Muscle of leg (tissue), 3 donors: ENCODE measurements at regions not wholly inside any gene's neighbourhood (a gene's known extent, or its start where the extent isn't known, plus 50 kb on each side); places are given as distances from the start of the nearest gene placed in this dataset.

Experiments used
- DNase-seq: peaks from one replicate; pipeline ENCODE4 v3.0.0; 2013
- H3K27ac ChIP-seq: one replicate; pipeline ENCODE4 v1.5.1; 2013; ENCODE audit warnings: mild to moderate bottlenecking, low read length, control low read depth
- H3K27me3 ChIP-seq: one replicate; pipeline ENCODE4 v1.6.1; 2013; ENCODE audit warnings: low read length; ENCODE audit not compliant: control insufficient read depth, insufficient read depth
- H3K36me3 ChIP-seq: one replicate; pipeline ENCODE4 v1.6.1; 2013; ENCODE audit warnings: low read length; ENCODE audit not compliant: control insufficient read depth, insufficient read depth
- H3K4me1 ChIP-seq: one replicate; pipeline ENCODE4 v1.6.1; 2013; ENCODE audit warnings: low read length; ENCODE audit not compliant: control insufficient read depth, insufficient read depth
- H3K4me3 ChIP-seq: one replicate; pipeline ENCODE4 v1.5.1; 2013; ENCODE audit warnings: low read length, control low read depth
- H3K9me3 ChIP-seq: replicated peaks from 2 replicates; pipeline ENCODE4 v1.6.1; 2013; ENCODE audit warnings: low read depth, low read length; ENCODE audit not compliant: control insufficient read depth
- WGBS: methylation state at CpG from one replicate; pipeline ENCODE4 v1.1.5; 2013; ENCODE audit warnings: missing lambda C conversion rate; ENCODE audit not compliant: insufficient coverage; 5-methylcytosine and 5-hydroxymethylcytosine counted together

DNA sequence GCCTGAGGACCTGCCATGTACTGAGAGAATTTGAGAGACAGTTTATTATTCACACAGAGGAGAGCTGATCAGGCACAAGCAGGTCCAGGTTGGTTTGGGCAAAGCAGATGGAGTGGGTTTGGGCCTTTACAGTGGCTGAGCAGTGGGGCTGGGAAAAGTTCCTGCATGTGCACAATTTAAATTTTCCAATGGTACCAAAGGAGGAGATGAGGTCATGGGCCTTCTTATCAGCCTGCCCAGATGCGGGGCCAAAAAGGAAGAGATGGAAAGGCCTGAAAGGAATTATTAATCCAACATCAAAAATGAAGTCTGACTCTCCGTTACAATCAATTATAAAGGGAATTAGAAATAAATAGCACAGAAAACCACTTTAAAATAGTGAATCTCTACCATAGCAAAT, 367.6 kb downstream of the TMEM135 start:
- H3K4me1 ChIP-seq, result no peaks in the 10 kb centered on the region
- no peak for DNase-seq
- H3K4me3 ChIP-seq, result no peak overlapping the region
- H3K27me3 ChIP-seq, result no peaks in the 10 kb centered on the region
- H3K27ac ChIP-seq, result no peak overlapping the region
- no peaks in the 10 kb centered on the region for H3K36me3 ChIP-seq
- no peaks in the 10 kb centered on the region for H3K9me3 ChIP-seq
- no CpG with 5 or more reads among the region's 2 CpGs for WGBS

DNA sequence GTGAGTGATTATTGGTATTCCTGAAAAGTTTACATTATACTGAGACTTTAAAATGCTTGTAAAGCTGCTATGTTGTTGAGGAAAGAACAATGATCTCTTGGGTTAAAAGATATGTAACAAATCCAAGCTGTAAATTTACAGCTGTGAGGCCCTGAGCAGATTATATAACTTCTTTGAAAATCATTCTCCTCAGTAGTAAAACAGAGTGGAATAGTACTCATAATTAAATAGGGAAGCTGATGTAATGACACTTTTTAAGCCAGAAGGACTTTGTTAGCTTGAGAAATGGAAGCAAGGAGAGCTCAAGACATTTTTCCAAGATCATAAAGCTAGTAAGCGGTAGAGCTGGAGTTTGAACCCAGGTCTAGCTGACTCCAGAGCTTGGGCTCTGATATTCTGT, 363.9 kb downstream of the TMEM135 start:
- H3K9me3 ChIP-seq, result no peaks in the 10 kb centered on the region
- no CpG with 5 or more reads among the region's 1 CpG for WGBS
- no peak overlapping the region for H3K4me3 ChIP-seq
- peak; percentile 61 for DNase-seq
- no peaks in the 10 kb centered on the region for H3K4me1 ChIP-seq
- H3K36me3 ChIP-seq, result no peaks in the 10 kb centered on the region
- peak overlapping the region; percentile 9 for H3K27ac ChIP-seq
- no peaks in the 10 kb centered on the region for H3K27me3 ChIP-seq

DNA sequence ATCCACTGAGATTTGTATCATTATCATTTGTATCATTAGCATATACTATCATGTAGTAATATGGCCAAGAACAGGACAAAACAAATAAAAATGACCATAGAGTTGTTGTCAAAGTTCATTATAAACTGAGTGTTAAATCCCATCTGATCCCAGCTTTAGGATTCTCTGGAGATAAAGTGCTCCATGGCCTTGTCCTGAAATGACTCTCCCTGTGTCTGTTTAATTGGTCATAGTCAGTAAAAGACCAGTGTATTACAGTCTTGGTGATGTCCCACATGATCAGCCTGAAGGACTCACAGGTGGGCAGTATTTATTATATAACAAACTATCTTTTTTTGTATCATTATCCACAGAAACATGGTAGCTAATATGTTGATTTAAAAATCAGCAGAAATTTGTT, 361.6 kb downstream of the TMEM135 start:
- Histone ChIP-seq H3K36me3 (no peaks in the 10 kb centered on the region), H3K27ac (no peak overlapping the region), H3K4me3 (no peak overlapping the region), H3K4me1 (no peaks in the 10 kb centered on the region), H3K9me3 (peaks cover 2% of the 10 kb centered on the region), H3K27me3 (no peaks in the 10 kb centered on the region)
- no peak for DNase-seq

DNA sequence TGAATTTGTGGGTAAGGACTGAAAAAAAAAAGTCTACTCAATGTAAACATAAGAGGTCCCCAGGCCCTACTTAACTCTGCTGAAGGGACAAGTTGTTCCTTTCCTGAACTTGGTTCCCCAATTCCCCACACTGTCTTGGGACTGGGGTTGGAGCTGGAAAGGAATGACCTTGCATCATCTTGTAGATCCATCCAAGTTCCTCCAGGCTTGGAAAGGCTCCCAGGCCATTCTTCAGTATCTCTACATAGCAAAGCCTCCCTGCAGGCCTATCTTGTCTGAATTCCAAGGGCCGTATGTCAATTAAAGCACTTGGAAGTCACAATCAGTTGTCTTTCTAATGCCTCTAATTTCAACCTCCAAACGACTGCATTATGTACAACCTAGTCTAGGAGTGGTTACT, 361.2 kb downstream of the TMEM135 start:
- no peaks in the 10 kb centered on the region for H3K27me3 ChIP-seq
- no peak overlapping the region for H3K4me3 ChIP-seq
- no peaks in the 10 kb centered on the region for H3K36me3 ChIP-seq
- H3K27ac ChIP-seq, result no peak overlapping the region
- no CpG with 5 or more reads among the region's 2 CpGs for WGBS
- peaks cover 2% of the 10 kb centered on the region for H3K9me3 ChIP-seq
- peak; percentile 96 for DNase-seq
- no peaks in the 10 kb centered on the region for H3K4me1 ChIP-seq

DNA sequence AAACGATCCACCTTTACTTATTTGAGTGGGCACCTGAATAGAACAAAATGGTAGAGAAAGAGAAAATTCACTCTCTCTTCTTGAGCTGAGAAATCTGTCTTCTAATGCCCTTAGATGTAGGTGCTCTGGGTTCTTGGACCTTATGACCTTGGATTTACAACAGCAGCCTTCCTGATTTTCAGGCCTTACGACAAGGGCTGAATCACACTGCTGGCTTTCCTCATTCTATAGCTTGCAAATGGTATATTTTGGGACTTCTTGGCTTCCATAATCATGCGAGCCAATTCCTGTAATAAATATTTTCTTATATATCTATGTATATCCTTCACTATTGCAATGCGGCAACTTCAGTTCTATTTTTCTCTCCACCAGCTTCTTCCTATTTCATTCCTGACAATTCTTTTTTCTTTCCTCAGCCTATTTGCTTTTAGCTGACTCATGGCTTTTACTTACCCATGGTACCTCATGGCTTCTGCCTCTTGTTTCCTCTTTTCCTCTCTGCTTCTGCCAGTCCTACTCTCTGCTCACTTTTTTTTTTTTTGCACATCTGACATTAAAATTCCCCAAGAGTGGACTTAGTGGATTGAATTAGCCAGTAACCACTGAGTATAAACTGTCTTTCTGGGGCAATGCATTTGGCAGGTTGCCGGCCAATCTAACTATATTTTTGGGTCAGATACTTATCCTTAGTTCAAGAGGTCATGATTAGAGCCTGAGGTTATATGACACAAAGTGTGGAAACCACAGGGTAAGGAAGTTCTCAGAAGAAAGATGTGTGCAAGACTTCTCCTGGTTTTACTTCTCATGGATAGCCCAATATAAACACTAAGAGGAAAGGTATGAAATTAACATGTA, 359.5 kb downstream of the TMEM135 start:
- Histone ChIP-seq H3K4me1 (no peaks in the 10 kb centered on the region), H3K36me3 (no peaks in the 10 kb centered on the region)
- 83% methylated on average over 1 of the region's 5 CpGs for WGBS

DNA sequence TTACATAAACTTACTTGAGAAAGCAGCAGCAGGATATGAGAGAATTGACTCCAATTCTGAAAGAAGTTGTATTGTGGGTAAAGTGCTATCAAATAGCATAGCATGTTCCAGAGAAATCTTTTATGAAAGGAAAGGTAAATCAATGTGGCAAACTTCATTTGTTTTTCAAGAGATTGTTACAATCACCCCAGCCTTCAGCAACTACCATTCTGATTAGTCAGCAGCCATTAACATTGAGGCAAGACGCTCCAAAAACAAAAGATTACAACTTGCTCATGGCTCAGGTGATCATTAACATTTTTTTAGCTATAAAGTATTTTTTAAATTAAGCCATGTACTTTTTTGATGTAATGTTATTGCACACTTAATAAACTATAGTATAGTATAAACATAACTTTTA, 357.2 kb downstream of the TMEM135 start:
- peaks cover 2% of the 10 kb centered on the region for H3K9me3 ChIP-seq
- H3K4me3 ChIP-seq, result no peak overlapping the region
- H3K27me3 ChIP-seq, result no peaks in the 10 kb centered on the region
- H3K27ac ChIP-seq, result no peak overlapping the region
- no peak for DNase-seq
- H3K36me3 ChIP-seq, result no peaks in the 10 kb centered on the region
- H3K4me1 ChIP-seq, result no peaks in the 10 kb centered on the region
- no CpG with 5 or more reads among the region's 1 CpG for WGBS

More for the DNA sequence above, 359.5 kb downstream of the TMEM135 start:
- H3K9me3 ChIP-seq, result peaks cover 2% of the 10 kb centered on the region
- H3K4me3 ChIP-seq, result no peak overlapping the region
- no peak overlapping the region for H3K27ac ChIP-seq
- peak; percentile 18 for DNase-seq
- H3K27me3 ChIP-seq, result no peaks in the 10 kb centered on the region

DNA sequence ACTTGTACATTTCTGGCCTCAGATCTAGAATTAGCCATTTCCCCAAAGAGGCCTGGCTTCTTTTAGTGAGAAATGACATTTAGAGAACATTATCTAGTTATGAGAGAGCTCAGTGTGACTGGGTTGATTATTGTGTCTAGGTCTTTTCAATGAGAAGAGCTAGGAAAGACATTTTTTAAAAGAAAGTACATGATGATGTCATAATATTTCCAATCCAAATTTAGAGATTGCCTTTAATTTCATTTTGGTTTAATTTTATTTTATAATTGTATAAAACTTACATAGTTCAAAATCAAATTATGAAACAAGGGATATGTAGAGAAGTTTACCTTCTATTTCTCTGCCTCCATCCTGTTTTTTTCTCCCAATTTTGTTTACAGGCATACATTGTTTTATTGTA, 354.9 kb downstream of the TMEM135 start:
- no peak overlapping the region for H3K4me3 ChIP-seq
- no peak for DNase-seq
- no peaks in the 10 kb centered on the region for H3K36me3 ChIP-seq
- no peak overlapping the region for H3K27ac ChIP-seq
- no peaks in the 10 kb centered on the region for H3K4me1 ChIP-seq
- peaks cover 2% of the 10 kb centered on the region for H3K9me3 ChIP-seq
- H3K27me3 ChIP-seq, result no peaks in the 10 kb centered on the region

DNA sequence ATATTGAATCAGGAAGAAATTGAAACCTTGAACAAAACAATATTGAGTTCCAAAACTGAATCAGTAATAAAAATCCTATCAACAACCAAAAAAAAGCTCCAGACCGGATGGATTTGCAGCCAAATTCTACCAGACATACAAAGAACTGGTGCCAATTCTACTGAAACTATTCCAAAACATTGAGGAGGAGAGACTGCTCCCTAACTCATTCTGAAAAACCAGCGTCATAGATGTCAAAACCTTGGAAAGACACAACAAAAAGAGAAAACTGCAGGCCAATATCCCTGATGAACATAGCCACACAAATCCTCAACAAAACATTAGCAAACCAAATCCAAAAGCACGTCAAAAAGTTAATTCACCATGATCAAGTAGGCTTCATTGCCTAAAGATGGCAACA, 353.8 kb downstream of the TMEM135 start:
- no peaks in the 10 kb centered on the region for H3K4me1 ChIP-seq
- H3K36me3 ChIP-seq, result no peaks in the 10 kb centered on the region
- DNase-seq, result peak; percentile 70
- peaks cover 4% of the 10 kb centered on the region for H3K9me3 ChIP-seq
- H3K27ac ChIP-seq, result no peak overlapping the region
- no peaks in the 10 kb centered on the region for H3K27me3 ChIP-seq
- WGBS, result no CpG with 5 or more reads among the region's 3 CpGs
- no peak overlapping the region for H3K4me3 ChIP-seq

DNA sequence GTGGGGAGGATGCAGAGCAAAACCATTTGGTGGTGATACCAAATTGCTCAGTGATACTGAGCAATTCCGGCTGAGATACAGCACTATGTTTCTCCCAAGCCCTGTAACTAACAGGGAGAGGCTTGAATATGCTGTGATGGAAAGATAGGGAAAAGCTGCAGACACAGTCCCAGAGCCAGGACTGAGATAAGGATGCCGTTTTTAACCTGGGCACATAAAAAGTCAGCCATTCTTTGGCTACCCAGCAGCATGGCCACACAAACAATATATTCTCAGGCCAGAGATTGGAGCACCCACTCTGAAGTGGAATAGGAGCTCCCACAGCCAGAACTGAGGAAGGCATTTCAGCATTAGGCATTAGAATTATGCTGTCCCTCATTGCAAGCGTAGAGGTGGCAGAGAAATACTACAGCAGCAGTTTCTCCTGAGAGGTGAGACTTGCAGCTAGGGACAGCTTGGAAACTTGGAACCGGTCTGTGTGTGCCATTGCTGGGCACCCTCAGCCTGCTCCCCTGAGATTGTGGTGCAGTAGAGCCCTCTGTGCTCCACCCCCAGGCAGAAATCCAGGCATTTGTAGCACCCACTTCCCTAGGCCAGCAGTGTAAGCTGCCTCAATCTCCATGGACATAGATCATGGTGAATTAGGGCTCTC, 346.5 kb downstream of the TMEM135 start:
- no peaks in the 10 kb centered on the region for H3K36me3 ChIP-seq
- peaks cover 10% of the 10 kb centered on the region for H3K9me3 ChIP-seq
- no peaks in the 10 kb centered on the region for H3K4me1 ChIP-seq
- no peak overlapping the region for H3K4me3 ChIP-seq
- 85% methylated on average over 2 of the region's 4 CpGs for WGBS
- no peak for DNase-seq
- H3K27ac ChIP-seq, result no peak overlapping the region
- H3K27me3 ChIP-seq, result no peaks in the 10 kb centered on the region

DNA sequence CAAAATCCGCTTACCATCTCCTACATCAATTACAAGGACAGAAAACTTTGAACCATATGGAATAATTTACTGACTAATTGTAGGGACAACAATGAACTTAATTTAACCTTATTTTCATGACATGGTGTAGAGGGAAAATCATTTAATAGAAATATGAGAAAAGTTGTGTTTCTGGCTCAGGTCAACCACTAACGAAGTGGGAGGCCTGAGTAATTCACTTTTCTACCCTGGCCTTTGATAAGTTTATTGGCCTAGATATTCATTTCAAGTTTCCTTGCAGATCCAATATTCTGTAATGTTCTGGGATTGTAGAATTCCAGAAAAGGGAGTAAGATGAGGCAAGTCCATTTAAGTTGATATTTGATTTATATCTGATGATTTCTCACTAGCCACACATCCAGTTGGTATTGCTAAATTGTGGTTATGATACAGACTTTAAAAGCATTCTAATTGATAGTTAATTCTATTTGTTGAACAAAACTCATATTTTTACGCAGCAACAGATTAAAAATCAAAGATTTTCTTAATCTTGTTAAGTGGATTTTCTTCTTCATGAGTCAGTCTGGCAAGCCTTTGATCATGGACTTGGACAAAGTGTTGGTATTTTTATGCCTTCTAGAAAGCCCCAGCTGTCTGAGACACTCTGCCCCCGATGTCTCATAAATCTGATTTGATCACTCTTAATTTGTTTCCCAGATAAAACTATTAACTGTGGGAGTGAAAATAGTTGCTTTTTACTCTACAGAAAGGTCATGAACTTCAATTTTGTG, 336.5 kb downstream of the TMEM135 start:
- H3K27ac ChIP-seq, result no peak overlapping the region
- WGBS, result no CpG with 5 or more reads among the region's 4 CpGs
- no peaks in the 10 kb centered on the region for H3K27me3 ChIP-seq
- peak; percentile 44 for DNase-seq
- no peaks in the 10 kb centered on the region for H3K36me3 ChIP-seq
- H3K9me3 ChIP-seq, result no peaks in the 10 kb centered on the region
- H3K4me3 ChIP-seq, result no peak overlapping the region
- H3K4me1 ChIP-seq, result no peaks in the 10 kb centered on the region
